ENCODE measurements at regions not wholly inside any gene's neighbourhood (a gene's known extent, or its start where the extent isn't known, plus 50 kb on each side); places are given as distances from the start of the nearest gene placed in this dataset.

- ATAC-seq: no peak
- no peaks in the 10 kb centered on the region for H3K4me1 ChIP-seq (ENCODE audit: control insufficient read depth, insufficient read depth, low read length)
- no peak overlapping the region for H3K4me3 ChIP-seq (ENCODE audit: low read length)
- DNase-seq: no peak
- H3K27me3 ChIP-seq (ENCODE audit: control insufficient read depth, insufficient read depth, low read length): no peaks in the 10 kb centered on the region
- WGBS (ENCODE audit: insufficient coverage): 96% methylated on average over 4 of the region's 4 CpGs
- no peak overlapping the region for H3K27ac ChIP-seq (ENCODE audit: low read length)
- intact Hi-C loops (cut with micrococcal nuclease): no loop called here
- H3K9me3 Mint-ChIP-seq: peaks cover 0 to 4% of the 10 kb centered on the region in 2 donors
- no peaks in the 10 kb centered on the region for H3K4me1 Mint-ChIP-seq
- no peaks in the 10 kb centered on the region for H3K9me3 ChIP-seq (ENCODE audit: control insufficient read depth, insufficient read depth, low read length)
- TF ChIP-seq CTCF (IDR thresholded peaks at IDR 0.05): no peak
- H3K36me3 Mint-ChIP-seq: no peaks in the 10 kb centered on the region
- no peak overlapping the region for H3K4me3 Mint-ChIP-seq
- no peaks in the 10 kb centered on the region for H3K27me3 Mint-ChIP-seq (ENCODE audit: low read depth in 2 of 2)
- no peaks in the 10 kb centered on the region for H3K36me3 ChIP-seq (ENCODE audit: control insufficient read depth, insufficient read depth, low read length)
- no peak overlapping the region for H3K27ac Mint-ChIP-seq
These were observed 236.9 kb upstream of the USP9Y start for GRCh38 chrY:12464155-12464554.

- H3K27ac ChIP-seq (ENCODE audit: low read length): no peak overlapping the region
- ATAC-seq: no peak
- Mint-ChIP-seq H3K4me1 (no peaks in the 10 kb centered on the region), H3K9me3 (peaks cover 0 to 5% of the 10 kb centered on the region in 2 donors), H3K27ac (no peak overlapping the region), H3K27me3 (ENCODE audit: low read depth in 2 of 2) (no peaks in the 10 kb centered on the region), H3K4me3 (no peak overlapping the region), H3K36me3 (no peaks in the 10 kb centered on the region)
- 97% methylated on average over 2 of the region's 3 CpGs for WGBS (ENCODE audit: insufficient coverage)
- no peak for DNase-seq
- intact Hi-C loops (cut with micrococcal nuclease): no loop called here
- H3K27me3 ChIP-seq (ENCODE audit: control insufficient read depth, insufficient read depth, low read length): no peaks in the 10 kb centered on the region
- H3K4me3 ChIP-seq (ENCODE audit: low read length): no peak overlapping the region
- no peaks in the 10 kb centered on the region for H3K36me3 ChIP-seq (ENCODE audit: control insufficient read depth, insufficient read depth, low read length)
- no peaks in the 10 kb centered on the region for H3K9me3 ChIP-seq (ENCODE audit: control insufficient read depth, insufficient read depth, low read length)
- no peak for TF ChIP-seq CTCF (IDR thresholded peaks at IDR 0.05)
- H3K4me1 ChIP-seq (ENCODE audit: control insufficient read depth, insufficient read depth, low read length): no peaks in the 10 kb centered on the region
These were observed 235.3 kb upstream of the USP9Y start for GRCh38 chrY:12465706-12466105.

GRCh38 chrY:12469081-12469480 is 231.9 kb upstream of the USP9Y start:
- peaks cover 0 to 5% of the 10 kb centered on the region in 2 donors for H3K9me3 Mint-ChIP-seq
- no peaks in the 10 kb centered on the region for H3K4me1 ChIP-seq (ENCODE audit: control insufficient read depth, insufficient read depth, low read length)
- intact Hi-C loops (cut with micrococcal nuclease): no loop called here
- no peaks in the 10 kb centered on the region for H3K9me3 ChIP-seq (ENCODE audit: control insufficient read depth, insufficient read depth, low read length)
- H3K36me3 Mint-ChIP-seq: no peaks in the 10 kb centered on the region
- H3K27me3 Mint-ChIP-seq (ENCODE audit: low read depth in 2 of 2): no peaks in the 10 kb centered on the region
- DNase-seq (no peak), ATAC-seq (no peak)
- H3K4me1 Mint-ChIP-seq: no peaks in the 10 kb centered on the region
- H3K27ac ChIP-seq (ENCODE audit: low read length): no peak overlapping the region
- H3K27me3 ChIP-seq (ENCODE audit: control insufficient read depth, insufficient read depth, low read length): no peaks in the 10 kb centered on the region
- 73% methylated on average over 1 of the region's 1 CpG for WGBS (ENCODE audit: insufficient coverage)
- no peak overlapping the region for H3K27ac Mint-ChIP-seq
- no peak overlapping the region for H3K4me3 Mint-ChIP-seq
- H3K4me3 ChIP-seq (ENCODE audit: low read length): no peak overlapping the region
- no peak for TF ChIP-seq CTCF (IDR thresholded peaks at IDR 0.05)
- no peaks in the 10 kb centered on the region for H3K36me3 ChIP-seq (ENCODE audit: control insufficient read depth, insufficient read depth, low read length)

GRCh38 chrY:12474472-12474871 is 226.6 kb upstream of the USP9Y start:
- no peak for ATAC-seq
- Mint-ChIP-seq H3K4me3 (no peak overlapping the region), H3K9me3 (no peaks in the 10 kb centered on the region), H3K4me1 (peaks cover 0 to 4% of the 10 kb centered on the region in 2 donors), H3K27me3 (ENCODE audit: low read depth in 2 of 2) (no peaks in the 10 kb centered on the region), H3K27ac (no peak overlapping the region), H3K36me3 (no peaks in the 10 kb centered on the region)
- no peak for DNase-seq
- no peaks in the 10 kb centered on the region for H3K27me3 ChIP-seq (ENCODE audit: control insufficient read depth, insufficient read depth, low read length)
- no peak overlapping the region for H3K4me3 ChIP-seq (ENCODE audit: low read length)
- no peaks in the 10 kb centered on the region for H3K36me3 ChIP-seq (ENCODE audit: control insufficient read depth, insufficient read depth, low read length)
- intact Hi-C loops (cut with micrococcal nuclease): no loop called here
- no peak for TF ChIP-seq CTCF (IDR thresholded peaks at IDR 0.05)
- H3K27ac ChIP-seq (ENCODE audit: low read length): no peak overlapping the region
- H3K9me3 ChIP-seq (ENCODE audit: control insufficient read depth, insufficient read depth, low read length): no peaks in the 10 kb centered on the region
- H3K4me1 ChIP-seq (ENCODE audit: control insufficient read depth, insufficient read depth, low read length): no peaks in the 10 kb centered on the region

Measured in natural killer cell (primary cell).